Osteoblast (primary cell): ENCODE measurements at regions not wholly inside any gene's neighbourhood (a gene's known extent, or its start where the extent isn't known, plus 50 kb on each side); places are given as distances from the start of the nearest gene placed in this dataset.

ENCODE experiments used
- DNase-seq: peaks from one replicate; pipeline ENCODE4 v3.0.0; 2011; ENCODE audit warnings: low spot score, mixed read lengths; ENCODE audit not compliant: insufficient read length; ENCODE audit errors: missing footprints
- H2AFZ ChIP-seq: 2 replicates; pipeline ENCODE4 v1.6.0; 2011; ENCODE audit warnings: mild to moderate bottlenecking, low read length
- H3K27ac ChIP-seq: 2 replicates; pipeline ENCODE4 v1.5.1; 2011; ENCODE audit warnings: mild to moderate bottlenecking, low read depth, low read length, moderate library complexity
- H3K27me3 ChIP-seq: 2 replicates; pipeline ENCODE4 v1.6.0; 2012; ENCODE audit warnings: mild to moderate bottlenecking, control low read depth, inconsistent platforms, low read length, moderate library complexity; ENCODE audit not compliant: insufficient read depth
- H3K36me3 ChIP-seq: 2 replicates; pipeline ENCODE4 v1.5.1; 2011; ENCODE audit warnings: mild to moderate bottlenecking, low read length, control low read depth, moderate library complexity; ENCODE audit not compliant: insufficient read depth
- H3K4me1 ChIP-seq: 2 replicates; pipeline ENCODE4 v1.5.1; 2011; ENCODE audit warnings: mild to moderate bottlenecking, low read length, control low read depth, moderate library complexity; ENCODE audit not compliant: insufficient read depth
- H3K4me2 ChIP-seq: 2 replicates; pipeline ENCODE4 v1.6.0; 2011; ENCODE audit warnings: mild to moderate bottlenecking, low read length; ENCODE audit not compliant: insufficient read depth
- H3K4me3 ChIP-seq: fragments of 200-600 bp; sonication (generic); 3 replicates; pipeline ENCODE4 v1.5.1; 2012; ENCODE audit warnings: mild to moderate bottlenecking, low read length, inconsistent platforms; ENCODE audit not compliant: insufficient read depth
- H3K79me2 ChIP-seq: 2 replicates; pipeline ENCODE4 v1.6.0; 2012; ENCODE audit warnings: mild to moderate bottlenecking, low read length, control low read depth, inconsistent platforms; ENCODE audit not compliant: insufficient read depth
- H3K9me3 ChIP-seq: 2 replicates; pipeline ENCODE4 v1.5.1; 2011; ENCODE audit warnings: low read depth, low read length, control low read depth
- H4K20me1 ChIP-seq: 2 replicates; pipeline ENCODE4 v1.6.0; 2012; ENCODE audit warnings: mild to moderate bottlenecking, low read length, control low read depth; ENCODE audit not compliant: insufficient read depth
- CTCF ChIP-seq: IDR thresholded peaks from 2 replicates; pipeline ENCODE4 v1.5.1; 2011; ENCODE audit warnings: mild to moderate bottlenecking, low read depth, low read length, moderate library complexity; ENCODE audit errors: extremely low read depth

GRCh38 chr18:71049893-71050292 lies 761.0 kb downstream of the SOCS6 start:
- DNase-seq = peak; percentile 62
- Histone ChIP-seq H3K9me3 (no peaks in the 10 kb centered on the region), H2AFZ (no peak overlapping the region), H3K79me2 (no peaks in the 10 kb centered on the region), H3K27ac (no peak overlapping the region), H3K36me3 (no peaks in the 10 kb centered on the region), H3K4me2 (no peak overlapping the region), H4K20me1 (no peaks in the 10 kb centered on the region), H3K4me3 (no peak overlapping the region), H3K27me3 (no peaks in the 10 kb centered on the region), H3K4me1 (no peaks in the 10 kb centered on the region)
- no peak for TF ChIP-seq CTCF

GRCh38 chr18:71047882-71048281 lies 759.0 kb downstream of the SOCS6 start:
- Histone ChIP-seq H3K36me3 (no peaks in the 10 kb centered on the region), H3K27ac (no peak overlapping the region), H2AFZ (no peak overlapping the region), H3K4me2 (no peak overlapping the region), H4K20me1 (no peaks in the 10 kb centered on the region), H3K27me3 (no peaks in the 10 kb centered on the region), H3K4me3 (no peak overlapping the region), H3K4me1 (no peaks in the 10 kb centered on the region), H3K9me3 (no peaks in the 10 kb centered on the region), H3K79me2 (no peaks in the 10 kb centered on the region)
- DNase-seq = no peak
- no peak for TF ChIP-seq CTCF

- Histone ChIP-seq H3K27ac (no peak overlapping the region), H3K36me3 (no peaks in the 10 kb centered on the region), H2AFZ (no peak overlapping the region), H3K9me3 (no peaks in the 10 kb centered on the region), H3K4me3 (no peak overlapping the region), H4K20me1 (no peaks in the 10 kb centered on the region), H3K4me2 (no peak overlapping the region), H3K79me2 (no peaks in the 10 kb centered on the region), H3K27me3 (no peaks in the 10 kb centered on the region), H3K4me1 (no peaks in the 10 kb centered on the region)
- no peak for TF ChIP-seq CTCF
- no peak for DNase-seq
Observed at GRCh38 chr18:71045331-71046065, 756.7 kb downstream of the SOCS6 start.

GRCh38 chr18:71040161-71040560 lies 751.3 kb downstream of the SOCS6 start:
- no peaks in the 10 kb centered on the region for H3K79me2 ChIP-seq
- no peak overlapping the region for H3K4me3 ChIP-seq
- no peaks in the 10 kb centered on the region for H3K9me3 ChIP-seq
- H3K4me1 ChIP-seq = no peaks in the 10 kb centered on the region
- no peak for DNase-seq
- no peaks in the 10 kb centered on the region for H4K20me1 ChIP-seq
- H3K4me2 ChIP-seq = no peak overlapping the region
- H3K27me3 ChIP-seq = no peaks in the 10 kb centered on the region
- TF ChIP-seq CTCF = no peak
- H3K27ac ChIP-seq = no peak overlapping the region
- no peak overlapping the region for H2AFZ ChIP-seq
- no peaks in the 10 kb centered on the region for H3K36me3 ChIP-seq
